GM21423 (cell line): ENCODE measurements at regions not wholly inside any gene's neighbourhood (a gene's known extent, or its start where the extent isn't known, plus 50 kb on each side); places are given as distances from the start of the nearest gene placed in this dataset.
"Not testable (repeated sequence)": the region's sequence is repeated elsewhere in the genome, so short reads cannot be mapped to it uniquely, and the experiment has no call there.

Experiments used
- ATAC-seq: cut with Tn5 transposase; IDR thresholded peaks from one replicate; pipeline ENCODE4 v1.9.1; 2021; ENCODE audit warnings: mild to moderate bottlenecking, moderate library complexity; ENCODE audit not compliant: unreplicated experiment

DNA sequence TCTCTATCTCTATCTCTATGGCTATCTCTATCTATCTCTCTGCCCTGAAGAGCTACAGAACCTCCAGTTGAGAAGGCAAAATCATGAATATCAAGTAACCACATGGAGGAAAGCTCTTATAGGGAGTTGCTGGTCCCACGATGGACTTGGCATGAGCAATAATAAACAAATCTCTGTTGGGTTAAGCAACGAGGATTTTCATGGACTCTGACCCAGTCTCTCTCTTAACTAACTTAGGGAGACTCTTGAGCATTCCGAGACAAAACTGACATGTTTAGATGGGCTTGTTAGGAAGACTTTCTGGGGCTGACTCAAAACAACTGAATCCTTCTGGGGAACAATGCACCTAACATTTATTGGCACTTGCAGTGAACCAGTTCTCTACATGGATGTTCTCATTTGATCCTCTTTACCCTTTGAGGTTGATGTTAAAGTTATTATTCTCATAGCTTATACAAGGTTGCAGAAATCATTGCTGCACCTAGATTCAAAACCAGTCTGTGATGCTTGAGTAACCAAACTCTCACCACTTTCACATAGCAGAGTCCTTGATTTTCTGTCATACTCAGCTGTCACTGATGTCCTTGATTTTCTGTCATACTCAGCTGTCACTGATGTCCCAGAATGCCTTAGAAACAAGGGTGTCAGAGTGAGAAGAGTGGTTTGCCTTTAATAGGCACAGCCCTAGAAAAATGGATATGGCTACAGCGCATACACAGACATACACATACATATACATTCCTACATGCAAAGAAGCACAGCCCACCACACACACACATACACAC, 354.6 kb upstream of the MAF start:
- no peak for ATAC-seq

DNA sequence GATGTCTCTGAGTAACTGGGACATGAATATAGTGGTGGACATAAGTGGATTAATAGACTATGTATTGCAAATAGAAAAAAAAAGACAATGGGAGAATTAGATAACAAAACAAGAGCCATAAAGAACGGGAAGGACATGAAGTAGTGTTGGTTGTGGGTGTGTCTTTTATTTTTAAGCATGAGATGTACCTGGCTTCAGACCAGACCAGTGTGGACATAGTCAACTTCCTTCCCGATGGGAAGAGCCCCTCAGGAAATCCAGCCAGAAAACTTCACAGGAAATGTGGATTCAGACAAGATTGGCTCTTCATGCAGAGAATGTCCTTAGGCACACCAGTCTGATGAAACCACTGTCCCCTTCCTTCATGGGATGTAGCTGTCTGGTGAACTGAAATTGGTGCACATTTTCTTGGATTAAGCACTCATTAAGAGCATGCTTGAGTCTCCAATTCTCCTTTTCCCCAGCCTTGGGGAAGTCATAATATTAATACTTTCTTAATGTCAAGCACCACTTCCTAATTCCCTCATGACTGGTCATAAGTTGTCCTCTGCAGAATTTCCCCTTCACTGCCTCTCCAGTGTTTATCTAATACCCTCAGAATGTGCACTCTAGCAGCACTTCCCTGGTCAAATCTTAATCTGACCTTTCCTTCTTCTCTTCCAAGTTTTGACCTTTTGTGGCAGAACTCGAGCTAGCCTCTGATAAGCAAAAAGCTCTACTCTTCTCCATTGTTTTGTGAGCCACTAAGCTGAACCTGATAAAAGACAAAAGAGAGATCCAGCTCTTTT, 350.6 kb upstream of the MAF start:
- no peak for ATAC-seq

DNA sequence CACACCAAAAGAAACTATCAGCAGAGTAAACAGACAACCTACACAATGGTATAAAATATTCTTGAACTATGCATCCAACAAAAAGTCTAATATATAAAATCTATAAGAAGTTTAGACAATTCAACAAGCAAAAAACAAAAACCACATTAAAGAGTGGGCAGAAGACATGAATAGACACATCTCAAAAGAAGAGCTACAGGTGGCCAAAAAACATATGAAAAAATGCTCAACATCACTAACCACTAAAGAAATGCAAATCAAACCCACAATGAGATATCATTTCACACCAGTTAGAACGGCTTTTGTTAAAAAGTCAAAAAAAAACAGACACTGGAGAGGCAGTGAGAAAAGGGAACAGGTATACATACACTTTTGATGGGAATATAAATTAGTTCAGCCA, 348.9 kb upstream of the MAF start:
- no peak for ATAC-seq

DNA sequence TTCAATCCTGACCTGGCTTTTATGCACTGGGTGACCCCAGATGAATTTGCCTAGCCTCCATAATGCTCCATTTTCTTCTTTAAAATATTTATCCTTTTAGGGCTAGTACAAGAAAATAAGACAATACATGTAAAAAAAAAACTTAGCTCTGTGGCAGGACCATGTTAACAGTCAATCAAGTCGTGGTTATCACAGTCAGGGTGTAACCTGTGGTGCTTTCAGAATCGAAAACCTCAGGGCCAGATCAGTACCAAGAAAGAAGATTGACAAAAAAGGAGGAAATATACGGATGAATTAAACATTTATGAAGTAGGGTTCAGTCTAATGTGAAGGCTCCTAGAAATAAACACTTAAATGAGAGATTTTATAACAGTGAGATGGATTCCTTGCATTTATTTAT, 347.2 kb upstream of the MAF start:
- ATAC-seq = no peak

DNA sequence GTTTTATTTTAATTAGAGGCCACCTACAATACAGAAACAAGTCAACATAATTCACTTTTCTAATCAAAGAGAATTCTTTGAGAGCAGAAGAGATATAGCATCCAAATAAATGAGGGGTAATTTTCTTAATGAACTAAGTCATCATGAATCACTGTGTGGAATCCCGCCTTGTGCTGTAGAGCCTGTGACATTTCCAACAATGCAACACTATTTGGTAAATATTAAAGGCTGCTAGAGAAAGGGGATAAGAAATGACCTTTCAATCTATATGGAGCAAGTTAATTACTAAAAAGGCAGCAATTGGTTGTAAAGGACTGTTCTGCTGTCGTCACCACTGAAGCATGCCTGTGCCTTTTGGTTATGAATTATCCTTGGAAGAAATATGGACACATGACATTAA, 345.7 kb upstream of the MAF start:
- no peak for ATAC-seq

DNA sequence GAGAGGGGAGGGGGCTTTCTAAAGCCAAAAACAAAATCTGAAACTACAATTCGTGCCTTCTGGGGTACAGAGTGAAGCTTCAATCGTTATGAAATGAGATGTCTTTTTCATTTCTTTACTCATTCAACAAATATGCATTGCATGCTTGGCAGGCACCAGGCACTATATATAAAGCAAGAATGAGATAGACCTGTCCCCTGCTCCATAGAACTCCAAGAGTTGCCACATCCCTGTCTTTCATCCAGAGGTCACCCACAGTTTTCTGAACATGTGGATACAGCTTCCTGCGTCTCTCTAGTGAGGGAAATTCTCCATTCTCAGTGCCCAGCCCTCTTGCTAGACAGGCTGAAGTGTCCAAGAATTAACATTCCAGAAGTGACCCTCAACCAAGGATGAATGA, 343.2 kb upstream of the MAF start:
- no peak for ATAC-seq

DNA sequence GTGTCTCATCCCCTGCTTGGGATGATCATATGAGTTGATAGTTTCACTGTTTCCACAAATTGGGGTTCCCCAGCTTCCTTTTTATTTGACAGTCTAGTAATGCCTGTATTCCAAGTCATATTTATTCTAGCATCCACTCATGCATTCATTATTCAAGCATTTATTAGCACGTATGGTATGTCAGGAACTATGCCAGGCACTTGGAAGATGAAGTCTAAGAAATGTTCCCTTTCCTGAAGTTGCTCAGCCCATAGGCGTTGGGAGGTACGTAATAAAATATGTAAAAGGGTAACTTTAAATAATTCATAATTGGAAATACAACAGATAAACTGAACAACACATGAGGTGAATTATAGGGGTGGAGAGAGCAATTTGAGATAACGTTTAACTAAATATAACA, 338.0 kb upstream of the MAF start:
- ATAC-seq = no peak

DNA sequence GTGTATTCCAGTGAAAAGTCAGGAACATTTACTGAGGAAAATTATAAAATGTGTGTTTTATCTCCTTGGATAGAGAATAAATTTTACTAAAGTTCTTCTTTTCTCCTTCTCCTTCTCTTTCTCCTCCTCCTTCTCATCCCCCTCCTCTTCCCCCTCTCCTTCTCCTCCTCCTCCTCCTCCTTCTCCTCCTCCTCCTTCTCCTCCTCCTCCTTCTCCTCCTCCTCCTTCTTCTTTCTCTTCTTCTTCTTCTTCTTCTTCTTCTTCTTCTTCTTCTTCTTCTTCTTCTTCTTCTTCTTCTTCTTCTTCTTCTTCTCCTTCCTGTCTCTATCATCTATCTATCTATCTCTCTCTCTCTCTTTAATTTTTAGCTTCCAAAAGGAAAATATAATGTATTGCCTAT, 337.1 kb upstream of the MAF start:
- ATAC-seq = not testable (repeated sequence)

DNA sequence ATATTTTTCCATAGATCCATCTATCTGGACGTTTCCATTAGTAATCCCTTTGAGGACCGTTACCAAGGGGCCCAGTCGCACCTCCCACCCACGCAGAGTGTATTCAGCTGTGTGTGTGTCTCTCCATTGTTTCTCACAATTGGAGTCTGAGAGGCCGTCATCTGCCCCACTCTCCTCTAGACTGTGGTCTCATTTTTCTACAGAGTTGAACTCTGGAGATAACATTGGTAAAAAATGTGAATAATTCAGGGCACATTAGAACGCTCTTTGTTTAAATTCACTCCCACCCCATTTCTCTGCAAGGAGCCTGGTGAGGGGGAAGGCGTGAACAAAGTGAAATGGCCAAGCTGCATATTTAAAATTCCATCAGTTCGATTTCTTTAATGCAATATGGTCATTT, 333.1 kb upstream of the MAF start:
- no peak for ATAC-seq

DNA sequence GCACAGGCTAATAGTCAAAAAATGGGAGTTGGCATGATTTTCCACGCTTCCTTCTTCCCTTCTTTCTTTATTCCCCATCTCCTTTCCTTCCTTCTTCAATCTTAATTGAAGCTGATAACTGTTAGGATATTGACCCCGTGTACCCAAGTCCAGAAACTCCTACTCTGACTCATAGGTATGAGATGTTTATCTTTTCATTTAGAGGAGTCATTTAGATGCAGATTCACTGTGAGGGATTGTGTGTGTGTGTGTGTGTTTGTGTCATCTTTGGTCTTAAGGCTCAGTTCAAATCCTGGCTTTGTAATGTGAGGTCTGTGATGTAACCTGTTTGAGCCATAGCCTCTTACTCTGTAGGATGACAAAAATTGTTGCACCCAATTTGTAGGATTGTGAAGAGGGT, 332.0 kb upstream of the MAF start:
- no peak for ATAC-seq

DNA sequence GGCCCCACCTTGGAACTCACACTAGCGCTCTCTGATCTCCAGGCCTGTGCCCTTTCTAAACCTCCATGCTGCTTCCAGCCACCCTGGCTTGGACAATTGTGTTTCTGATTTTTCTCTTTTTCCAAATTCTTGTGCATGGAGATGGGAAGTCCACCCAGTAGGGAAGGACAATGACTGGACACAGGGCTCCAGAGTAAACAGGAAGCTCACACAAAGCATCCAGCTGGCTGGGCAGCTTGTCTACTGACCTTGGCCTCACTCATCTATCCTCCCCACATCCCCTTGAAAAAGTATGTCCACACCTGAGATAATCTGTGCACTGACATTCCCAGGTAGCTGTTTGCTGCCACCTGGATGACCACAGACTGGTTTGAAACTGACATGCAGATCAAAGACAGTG, 331.2 kb upstream of the MAF start:
- no peak for ATAC-seq

DNA sequence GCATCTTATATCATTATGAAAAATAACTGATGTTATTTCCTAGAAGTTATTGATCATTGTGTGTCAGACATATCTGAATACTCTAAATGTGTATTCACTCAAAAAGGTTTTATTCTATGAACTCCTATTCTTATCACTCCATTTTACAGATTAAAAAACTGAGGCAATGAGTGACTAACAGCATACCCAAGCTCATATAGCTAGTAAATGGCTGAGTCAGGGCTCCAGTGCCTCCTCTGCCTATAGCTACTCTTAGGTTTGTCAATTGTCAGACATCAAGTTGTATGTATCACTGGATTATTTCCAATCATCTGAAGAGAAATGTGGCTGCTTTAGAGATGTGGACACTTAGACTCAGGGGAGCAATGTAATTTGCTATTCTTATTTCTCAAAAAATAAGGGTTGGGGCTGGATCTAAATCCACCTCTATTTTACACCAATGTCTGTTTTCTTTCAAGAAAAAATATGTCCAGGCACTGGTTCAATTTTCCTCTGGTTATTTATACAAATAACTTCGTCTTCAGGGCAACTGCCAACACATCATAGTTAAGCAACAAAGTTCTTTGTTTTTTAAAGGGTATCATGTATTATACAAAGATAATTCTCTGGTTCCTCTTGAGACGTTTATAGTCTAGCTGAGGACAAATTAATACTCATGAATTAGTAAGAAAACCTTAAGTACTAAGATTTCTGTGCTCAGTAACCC, 328.9 kb upstream of the MAF start:
- ATAC-seq = no peak

DNA sequence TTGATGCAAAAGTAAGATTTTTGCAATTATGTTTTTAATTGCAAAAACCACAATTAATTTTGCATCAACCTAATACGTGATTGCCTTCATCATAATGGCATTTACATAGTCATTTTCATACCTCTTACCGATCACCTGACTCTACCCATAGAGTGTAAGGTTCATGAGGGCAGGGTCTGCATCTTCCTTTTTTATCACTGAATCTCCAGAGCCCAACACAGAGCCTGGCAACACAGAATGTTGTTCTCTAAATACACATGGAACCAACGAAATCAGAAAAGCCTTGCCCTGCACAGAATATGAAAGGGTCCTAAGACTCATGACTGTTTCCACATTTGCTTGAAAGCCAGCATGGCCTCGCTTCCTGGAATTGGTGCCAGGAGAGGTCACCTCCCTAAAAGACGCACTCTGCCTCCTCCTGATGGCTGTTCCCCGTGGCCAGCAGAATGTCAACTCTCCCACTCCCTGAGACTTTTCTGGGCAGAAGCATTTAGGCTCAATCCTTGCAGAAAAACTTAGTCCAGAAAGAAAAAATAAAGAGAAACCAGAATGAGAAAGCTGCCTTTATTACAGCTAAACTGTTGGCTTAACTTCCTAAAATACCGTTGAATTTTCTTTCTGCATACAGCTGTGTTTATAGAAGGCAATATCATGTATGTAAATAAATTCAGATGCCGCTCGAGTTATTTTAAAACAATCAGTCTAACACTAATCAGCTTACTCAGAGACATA, 327.8 kb upstream of the MAF start:
- no peak for ATAC-seq

DNA sequence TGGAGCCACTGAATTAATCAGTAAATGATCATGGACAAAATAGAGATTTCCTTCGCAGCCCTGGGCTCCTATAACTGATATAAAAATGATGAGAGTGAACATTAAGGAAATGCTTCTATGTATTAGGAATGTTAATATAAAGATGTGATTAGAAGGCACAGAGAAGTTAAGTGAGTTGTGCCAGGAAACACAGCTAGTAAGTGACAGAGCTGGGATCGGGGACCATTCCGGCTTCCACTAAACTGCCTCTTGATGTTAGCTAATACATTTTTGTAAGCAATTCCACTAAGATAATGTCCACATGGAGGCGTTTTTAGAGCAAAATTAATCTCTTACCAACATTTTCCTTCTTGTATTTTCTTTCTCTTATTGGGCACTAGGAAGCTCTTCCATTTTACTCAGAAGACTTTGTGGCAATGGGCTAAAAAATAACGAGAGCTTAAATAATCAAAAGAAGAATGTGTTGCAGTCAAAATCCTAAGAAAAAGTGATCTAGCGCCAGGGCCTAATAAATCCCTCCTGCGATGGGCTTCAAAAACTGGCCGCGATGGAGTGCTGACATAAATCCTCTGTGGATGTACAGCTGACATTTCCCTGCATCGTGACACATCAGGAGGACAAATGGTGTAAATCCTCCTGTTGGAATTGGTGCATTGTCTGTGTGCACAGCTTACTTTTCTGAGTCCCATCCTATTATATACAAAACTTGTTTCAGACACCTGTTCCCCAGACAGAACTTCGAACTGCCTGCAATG, 326.1 kb upstream of the MAF start:
- ATAC-seq = no peak

DNA sequence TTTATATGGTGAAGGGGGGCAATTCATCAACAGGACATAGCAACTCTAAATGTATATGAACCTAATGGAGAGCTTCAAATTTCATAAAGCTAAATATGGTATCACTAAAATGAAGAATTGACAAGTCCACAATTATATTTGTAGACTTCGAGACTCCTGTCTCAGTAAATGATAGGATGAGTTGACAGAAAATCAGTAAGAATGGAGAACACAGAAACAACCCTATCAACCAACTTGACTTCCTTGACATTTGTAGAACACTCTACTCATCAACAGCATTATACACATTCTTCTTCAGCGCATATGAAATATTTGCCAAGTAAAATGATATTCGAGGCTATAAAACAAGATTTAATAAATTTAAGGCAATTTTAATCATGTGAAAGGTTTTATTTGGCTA, 322.9 kb upstream of the MAF start:
- ATAC-seq = no peak

DNA sequence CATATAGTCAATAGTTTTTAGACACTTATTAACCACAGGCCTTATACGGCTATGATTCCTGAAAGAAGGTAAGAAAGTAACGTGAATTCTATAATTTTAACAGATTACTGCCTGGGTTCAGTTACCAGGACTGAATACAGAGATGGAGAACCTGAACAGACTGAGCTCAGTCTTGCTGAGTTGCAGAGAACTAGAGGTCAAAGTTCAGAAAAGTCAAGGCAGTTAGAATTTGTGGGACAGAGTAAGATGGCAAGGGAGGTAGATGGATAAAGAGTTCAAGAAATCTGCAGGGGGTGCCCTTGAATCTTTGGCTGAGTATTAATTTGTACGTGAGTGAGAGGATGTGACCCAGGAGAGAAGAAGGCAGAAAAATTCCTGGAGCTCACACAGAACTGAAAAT, 320.1 kb upstream of the MAF start:
- ATAC-seq = no peak

DNA sequence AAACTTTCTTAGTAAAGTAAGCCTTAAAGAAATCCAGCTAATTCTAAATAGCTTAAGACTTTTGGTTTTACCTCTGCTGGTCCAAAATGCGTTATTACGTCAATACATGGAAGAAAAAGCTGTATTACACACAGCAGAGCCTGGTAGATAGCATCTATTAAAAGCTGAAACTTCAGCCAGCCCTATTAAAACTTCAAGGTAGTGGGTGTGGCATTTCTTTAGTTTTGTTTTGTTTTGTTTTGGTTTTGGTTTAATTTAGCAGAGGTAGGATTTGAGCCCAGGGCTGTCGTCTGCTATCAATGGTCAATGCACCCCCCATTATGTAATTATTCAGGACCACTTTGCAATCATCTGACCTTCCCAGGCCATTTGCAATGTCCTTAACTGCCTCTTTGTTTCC, 318.4 kb upstream of the MAF start:
- ATAC-seq = no peak

DNA sequence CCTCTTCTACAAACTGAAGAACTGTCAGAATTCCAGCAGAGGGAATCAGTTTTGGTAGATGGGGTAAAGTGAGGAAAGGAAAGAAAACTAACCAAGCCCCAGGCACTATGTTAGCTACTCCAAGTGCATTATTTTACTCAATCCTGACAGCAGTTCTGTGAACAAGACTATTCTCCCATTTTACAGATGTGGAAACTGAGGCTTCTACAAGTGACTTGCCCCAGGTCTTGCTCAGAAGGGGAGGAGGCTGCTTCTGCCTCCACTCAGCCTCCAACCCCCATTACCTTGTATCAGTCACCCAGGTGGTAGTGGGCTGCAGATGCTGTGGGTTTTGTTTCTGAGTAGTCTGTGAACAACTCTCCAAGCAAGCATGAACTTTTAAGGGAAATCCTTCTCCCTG, 315.2 kb upstream of the MAF start:
- ATAC-seq = no peak

DNA sequence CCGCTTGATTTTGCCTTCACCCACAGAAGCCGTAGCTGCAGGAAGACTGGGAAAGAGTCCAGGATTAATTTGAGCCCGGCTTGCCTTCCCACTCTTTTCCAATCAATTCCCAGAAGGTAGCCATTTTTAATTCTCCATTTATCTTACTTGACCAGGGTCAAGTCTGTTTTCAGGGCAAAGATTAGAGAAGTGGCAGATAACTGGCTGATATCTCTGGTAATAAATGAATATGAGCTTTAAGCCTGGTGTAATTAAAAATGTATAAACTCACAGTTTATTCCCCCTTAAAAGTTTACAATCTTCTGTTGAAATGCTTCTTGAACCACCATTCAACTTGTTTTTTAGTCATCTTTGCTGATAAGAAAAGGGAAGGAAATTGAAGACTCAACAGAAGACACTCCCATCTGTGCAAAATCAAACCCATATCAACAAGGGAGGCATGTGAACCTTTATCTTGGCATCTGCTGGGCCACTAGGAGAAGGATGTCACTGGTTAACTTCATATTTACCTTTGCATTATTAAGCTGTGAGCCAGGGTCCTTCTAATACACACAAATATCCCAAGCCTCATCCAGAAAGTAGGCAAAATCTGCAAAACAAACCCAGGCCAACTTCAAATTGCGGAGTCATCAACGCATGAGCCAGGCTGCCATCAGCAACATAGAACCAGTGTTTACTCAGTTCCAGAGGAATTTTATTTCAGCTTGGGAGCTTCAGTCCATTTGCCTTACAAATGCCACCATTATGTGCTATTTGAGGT, 314.6 kb upstream of the MAF start:
- no peak for ATAC-seq
